CD8-positive, alpha-beta memory T cell (primary cell): ENCODE measurements at regions not wholly inside any gene's neighbourhood (a gene's known extent, or its start where the extent isn't known, plus 50 kb on each side); places are given as distances from the start of the nearest gene placed in this dataset.

Experiments used
- CTCF ChIA-PET: fragments of 350-600 bp; sonication (Branson Sonifier 250); formaldehyde crosslinking; loops from one replicate; lab custom pipeline; 2021; ENCODE audit warnings: antibody characterized with exemption; lab: Charles Lee
- POLR2A ChIA-PET: fragments of 350-600 bp; sonication (Branson Sonifier 250); formaldehyde crosslinking; loops from one replicate; lab custom pipeline; 2021; ENCODE audit warnings: antibody characterized with exemption; lab: Charles Lee
- DNase-seq, 5 donors: peaks; one replicate each; pipeline versions ENCODE4 v3.0.0 to v3.0.0-alpha.2; 2020 to 2022; ENCODE audit warnings: mixed read lengths in 1 of 5
- H3K27ac ChIP-seq: one replicate; pipeline ENCODE4 v1.7.0; 2013; ENCODE audit warnings: low read depth, mild to moderate bottlenecking, low read length, moderate library complexity
- H3K27me3 ChIP-seq: 2 replicates; pipeline ENCODE4 v1.7.0; 2013; ENCODE audit warnings: low read length, mild to moderate bottlenecking; ENCODE audit not compliant: insufficient read depth, poor library complexity, severe bottlenecking
- H3K36me3 ChIP-seq: 2 replicates; pipeline ENCODE4 v1.7.0; 2013; ENCODE audit warnings: mild to moderate bottlenecking, low read length, moderate library complexity; ENCODE audit not compliant: insufficient read depth
- H3K4me1 ChIP-seq: 2 replicates; pipeline ENCODE4 v1.7.0; 2013; ENCODE audit warnings: mild to moderate bottlenecking, low read length, moderate library complexity; ENCODE audit not compliant: insufficient read depth
- H3K4me3 ChIP-seq: 2 replicates; pipeline ENCODE4 v1.7.0; 2013; ENCODE audit warnings: mild to moderate bottlenecking, low read length
- H3K9me3 ChIP-seq: 2 replicates; pipeline ENCODE4 v1.7.0; 2013; ENCODE audit warnings: mild to moderate bottlenecking, low read length
- H3K27ac Mint-ChIP-seq, 8 donors: one replicate each; pipeline ENCODE4 v1.8.0; 2020 to 2021; ENCODE audit warnings: mixed read lengths in 8 of 8, mild to moderate bottlenecking in 6 of 8, inconsistent platforms in 3 of 8, moderate library complexity in 3 of 8
- H3K27me3 Mint-ChIP-seq, 2 donors: one replicate each; pipeline ENCODE4 v1.8.0; 2020 to 2021; ENCODE audit warnings: mixed read lengths in 2 of 2, mild to moderate bottlenecking in 1 of 2, moderate library complexity in 1 of 2
- H3K36me3 Mint-ChIP-seq, 3 donors: one replicate each; pipeline ENCODE4 v1.8.0; 2020 to 2021; ENCODE audit warnings: mixed read lengths in 3 of 3, inconsistent platforms in 1 of 3, mild to moderate bottlenecking in 1 of 3
- H3K4me1 Mint-ChIP-seq, 3 donors: one replicate each; pipeline ENCODE4 v1.8.0; 2020 to 2021; ENCODE audit warnings: mixed read lengths in 3 of 3, inconsistent platforms in 1 of 3, mild to moderate bottlenecking in 1 of 3
- H3K4me3 Mint-ChIP-seq, 7 donors: one replicate each; pipeline ENCODE4 v1.8.0; 2020 to 2021; ENCODE audit warnings: mixed read lengths in 7 of 7, mild to moderate bottlenecking in 6 of 7, moderate library complexity in 4 of 7, inconsistent platforms in 2 of 7
- H3K9me3 Mint-ChIP-seq, 5 donors: one replicate each; pipeline ENCODE4 v1.8.0; 2020 to 2022; ENCODE audit warnings: mixed read lengths in 5 of 5, mild to moderate bottlenecking in 3 of 5, moderate library complexity in 2 of 5, inconsistent platforms in 1 of 5

DNA sequence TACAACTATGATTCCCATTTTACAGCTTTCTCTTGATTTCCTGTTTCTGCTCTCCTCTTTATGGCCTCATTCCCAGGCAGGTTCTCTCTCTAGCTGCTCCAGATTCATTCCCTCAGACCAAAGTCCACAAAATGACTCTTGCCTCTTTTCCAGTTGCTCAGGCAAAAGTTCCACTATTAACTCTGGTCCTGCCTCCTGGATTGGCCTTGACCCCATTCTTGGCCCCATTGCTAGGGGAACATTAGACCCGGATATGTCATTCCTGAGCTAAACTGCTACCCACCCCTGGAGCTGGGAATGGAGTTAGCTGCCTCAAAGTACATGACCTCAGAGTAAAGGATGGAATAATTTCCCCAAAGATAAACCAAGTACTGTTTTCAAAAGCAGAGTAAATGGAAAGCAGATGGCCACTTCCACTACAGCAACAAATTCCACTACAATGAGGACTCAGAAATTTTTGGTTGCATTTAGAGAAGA lies 73.0 kb upstream of the GAP43 start:
- H3K27ac Mint-ChIP-seq, result no peak overlapping the region
- H3K27me3 Mint-ChIP-seq, result peaks cover 8 to 30% of the 10 kb centered on the region in 2 donors
- H3K4me3 Mint-ChIP-seq, result no peak overlapping the region
- H3K4me1 ChIP-seq, result no peaks in the 10 kb centered on the region
- H3K9me3 ChIP-seq, result no peaks in the 10 kb centered on the region
- H3K4me3 ChIP-seq, result no peak overlapping the region
- no peaks in the 10 kb centered on the region for H3K27me3 ChIP-seq
- no peaks in the 10 kb centered on the region for H3K9me3 Mint-ChIP-seq
- H3K36me3 ChIP-seq, result no peaks in the 10 kb centered on the region
- H3K4me1 Mint-ChIP-seq, result no peaks in the 10 kb centered on the region
- POLR2A ChIA-PET, result no interaction called here
- CTCF ChIA-PET, result no interaction called here
- no peaks in the 10 kb centered on the region for H3K36me3 Mint-ChIP-seq
- H3K27ac ChIP-seq, result no peak overlapping the region
- no peak for DNase-seq

DNA sequence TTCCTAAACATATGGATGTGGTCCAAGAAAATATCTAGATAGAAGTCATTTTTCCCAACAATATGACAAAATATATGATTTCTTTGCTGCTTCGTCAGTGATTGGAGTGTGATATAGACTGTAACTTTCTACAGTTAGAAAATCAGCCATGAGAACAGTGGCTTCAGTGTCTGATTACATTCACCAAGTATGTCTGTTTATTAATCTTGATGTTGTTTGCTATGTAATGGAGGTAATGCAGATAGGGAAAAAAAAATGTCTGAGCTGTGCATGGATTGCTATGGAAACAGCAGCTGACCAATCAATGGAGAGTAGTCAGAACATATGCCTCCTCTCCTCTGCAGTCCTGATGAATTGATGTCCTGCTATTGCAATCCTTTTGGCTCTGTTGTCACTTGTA lies 72.3 kb upstream of the GAP43 start:
- CTCF ChIA-PET, result no interaction called here
- H3K9me3 Mint-ChIP-seq, result no peaks in the 10 kb centered on the region
- Histone ChIP-seq H3K9me3 (no peaks in the 10 kb centered on the region), H3K4me1 (no peaks in the 10 kb centered on the region), H3K36me3 (no peaks in the 10 kb centered on the region), H3K27ac (no peak overlapping the region), H3K27me3 (no peaks in the 10 kb centered on the region), H3K4me3 (no peak overlapping the region)
- no peaks in the 10 kb centered on the region for H3K4me1 Mint-ChIP-seq
- no peak overlapping the region for H3K4me3 Mint-ChIP-seq
- DNase-seq, result no peak
- POLR2A ChIA-PET, result no interaction called here
- H3K27me3 Mint-ChIP-seq, result peaks cover 11 to 32% of the 10 kb centered on the region in 2 donors
- H3K36me3 Mint-ChIP-seq, result no peaks in the 10 kb centered on the region
- H3K27ac Mint-ChIP-seq, result no peak overlapping the region

GRCh38 chr3:115552007-115552406 lies 71.3 kb upstream of the GAP43 start:
- Mint-ChIP-seq H3K4me1 (no peaks in the 10 kb centered on the region), H3K9me3 (no peaks in the 10 kb centered on the region)

DNA sequence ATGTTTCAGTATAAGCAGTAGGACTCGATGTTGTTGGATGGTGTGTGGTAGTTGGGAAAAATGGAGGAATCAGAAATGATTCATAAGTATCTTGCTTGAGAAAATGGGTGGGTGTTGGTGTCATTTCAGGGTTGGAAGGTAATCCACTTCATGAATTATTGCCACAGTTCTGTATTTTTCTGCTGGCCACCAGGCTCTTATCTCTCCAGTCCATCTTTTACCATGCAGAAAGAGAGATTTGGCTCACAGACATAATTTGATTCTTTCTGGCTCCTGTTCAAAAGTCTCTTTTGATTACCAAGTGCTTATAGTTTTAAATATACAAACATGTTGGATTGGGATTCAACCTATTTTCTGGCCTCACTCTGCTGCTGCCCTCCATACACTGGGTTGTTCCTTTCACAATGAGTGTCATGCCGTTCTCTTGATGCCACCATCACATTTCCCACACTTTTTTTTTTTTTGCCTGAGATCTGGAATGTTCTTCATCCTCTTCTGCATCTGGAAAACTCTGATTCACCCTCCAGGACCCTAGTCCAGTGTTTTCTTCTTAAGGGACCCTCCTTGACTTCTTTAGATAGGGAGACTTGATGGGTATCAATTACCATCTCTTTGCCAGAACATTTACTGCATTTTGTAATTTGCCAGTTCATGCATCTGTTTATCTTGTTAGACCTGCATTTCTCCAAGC lies 69.4 kb upstream of the GAP43 start:
- no peaks in the 10 kb centered on the region for H3K36me3 Mint-ChIP-seq
- H3K27me3 Mint-ChIP-seq, result peaks cover 9 to 29% of the 10 kb centered on the region in 2 donors
- no peaks in the 10 kb centered on the region for H3K4me1 Mint-ChIP-seq
- no peaks in the 10 kb centered on the region for H3K4me1 ChIP-seq
- H3K27ac Mint-ChIP-seq, result no peak overlapping the region
- H3K4me3 Mint-ChIP-seq, result no peak overlapping the region
- ChIA-PET POLR2A (no interaction called here), CTCF (no interaction called here)
- H3K27ac ChIP-seq, result no peak overlapping the region
- no peaks in the 10 kb centered on the region for H3K36me3 ChIP-seq
- no peaks in the 10 kb centered on the region for H3K27me3 ChIP-seq
- H3K9me3 ChIP-seq, result no peaks in the 10 kb centered on the region
- no peak for DNase-seq
- no peak overlapping the region for H3K4me3 ChIP-seq
- no peaks in the 10 kb centered on the region for H3K9me3 Mint-ChIP-seq

More at GRCh38 chr3:115552007-115552406, 71.3 kb upstream of the GAP43 start:
- Histone ChIP-seq H3K27ac (no peak overlapping the region), H3K4me1 (no peaks in the 10 kb centered on the region), H3K36me3 (no peaks in the 10 kb centered on the region), H3K27me3 (no peaks in the 10 kb centered on the region), H3K9me3 (no peaks in the 10 kb centered on the region), H3K4me3 (no peak overlapping the region)
- Mint-ChIP-seq H3K27me3 (peaks cover 9 to 29% of the 10 kb centered on the region in 2 donors), H3K4me3 (no peak overlapping the region), H3K27ac (no peak overlapping the region), H3K36me3 (no peaks in the 10 kb centered on the region)
- CTCF ChIA-PET, result no interaction called here
- POLR2A ChIA-PET, result no interaction called here
- no peak for DNase-seq

- Histone ChIP-seq H3K4me3 (no peak overlapping the region), H3K4me1 (no peaks in the 10 kb centered on the region), H3K27me3 (no peaks in the 10 kb centered on the region), H3K9me3 (no peaks in the 10 kb centered on the region), H3K36me3 (no peaks in the 10 kb centered on the region), H3K27ac (no peak overlapping the region)
- no peaks in the 10 kb centered on the region for H3K9me3 Mint-ChIP-seq
- H3K27me3 Mint-ChIP-seq, result peaks cover 9 to 30% of the 10 kb centered on the region in 2 donors
- CTCF ChIA-PET, result no interaction called here
- H3K36me3 Mint-ChIP-seq, result no peaks in the 10 kb centered on the region
- no peaks in the 10 kb centered on the region for H3K4me1 Mint-ChIP-seq
- no peak for DNase-seq
- POLR2A ChIA-PET, result no interaction called here
- H3K4me3 Mint-ChIP-seq, result no peak overlapping the region
- H3K27ac Mint-ChIP-seq, result no peak overlapping the region
Measured at GRCh38 chr3:115554487-115554807, 68.9 kb upstream of the GAP43 start.

DNA sequence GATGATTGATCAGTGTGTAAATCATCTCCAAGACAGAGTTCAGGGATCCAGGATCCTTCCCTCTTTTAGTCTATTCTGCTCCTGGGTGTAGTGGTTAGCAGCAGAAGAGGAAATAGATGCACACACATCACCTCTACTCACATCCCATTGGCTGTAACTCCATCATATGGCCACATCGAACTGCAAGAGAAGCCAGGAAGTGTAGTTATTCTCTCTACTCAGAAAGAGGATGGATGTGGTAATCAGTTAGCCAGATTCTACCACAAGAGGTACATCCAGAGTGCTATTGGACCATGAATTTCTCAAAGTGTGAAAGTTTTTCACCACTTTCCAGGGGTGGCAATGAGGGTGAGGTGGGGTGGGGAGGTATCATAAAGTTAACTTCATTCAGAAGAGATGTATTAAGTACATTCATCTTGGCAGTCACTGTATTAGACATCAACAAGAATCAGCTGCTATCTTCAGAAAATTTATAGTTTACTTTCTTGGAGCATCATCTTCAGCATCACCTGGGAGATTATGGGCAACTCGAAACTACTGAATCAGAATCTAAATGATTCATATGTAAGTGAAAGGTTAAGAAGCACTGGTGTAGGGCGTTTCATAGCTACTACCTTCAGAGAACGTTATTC lies 60.6 kb upstream of the GAP43 start:
- Histone ChIP-seq H3K9me3 (no peaks in the 10 kb centered on the region), H3K36me3 (no peaks in the 10 kb centered on the region), H3K4me1 (no peaks in the 10 kb centered on the region), H3K27me3 (no peaks in the 10 kb centered on the region), H3K4me3 (no peak overlapping the region), H3K27ac (no peak overlapping the region)
- H3K27ac Mint-ChIP-seq, result no peak overlapping the region
- H3K9me3 Mint-ChIP-seq, result no peaks in the 10 kb centered on the region
- no peak for DNase-seq
- H3K4me3 Mint-ChIP-seq, result no peak overlapping the region
- POLR2A ChIA-PET, result no interaction called here
- peaks cover 0 to 7% (median 4%) of the 10 kb centered on the region in 3 donors for H3K4me1 Mint-ChIP-seq
- no peaks in the 10 kb centered on the region for H3K36me3 Mint-ChIP-seq
- H3K27me3 Mint-ChIP-seq, result peaks cover 6 to 24% of the 10 kb centered on the region in 2 donors
- CTCF ChIA-PET, result no interaction called here

DNA sequence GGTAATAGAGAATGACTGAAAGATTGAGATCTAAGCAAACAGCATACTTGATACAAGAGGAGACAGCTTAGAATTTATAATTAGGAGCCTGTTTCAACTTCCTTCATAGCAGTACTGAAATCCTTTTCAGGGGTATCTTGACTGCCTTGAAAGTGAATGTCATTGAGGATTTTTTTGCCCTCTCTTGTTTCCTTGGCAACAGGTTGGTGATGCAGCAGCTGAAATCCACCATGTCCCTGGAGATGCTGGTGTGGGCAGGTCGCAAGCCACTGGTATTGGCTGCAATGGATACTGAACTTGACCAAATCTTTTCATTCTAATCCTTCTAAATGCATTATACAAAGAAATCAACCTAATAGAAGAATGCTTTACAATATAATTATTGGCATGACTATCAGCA lies 59.3 kb upstream of the GAP43 start:
- H3K4me1 ChIP-seq, result no peaks in the 10 kb centered on the region
- Mint-ChIP-seq H3K4me1 (peaks cover 0 to 7% (median 4%) of the 10 kb centered on the region in 3 donors), H3K36me3 (no peaks in the 10 kb centered on the region), H3K9me3 (no peaks in the 10 kb centered on the region), H3K27ac (no peak overlapping the region), H3K4me3 (peak overlapping the region in 1 of 7 donors; percentile 24), H3K27me3 (peaks cover 6 to 24% of the 10 kb centered on the region in 2 donors)
- CTCF ChIA-PET, result no interaction called here
- H3K4me3 ChIP-seq, result no peak overlapping the region
- DNase-seq, result no peak
- no peaks in the 10 kb centered on the region for H3K9me3 ChIP-seq
- H3K27ac ChIP-seq, result no peak overlapping the region
- no peaks in the 10 kb centered on the region for H3K36me3 ChIP-seq
- POLR2A ChIA-PET, result no interaction called here
- H3K27me3 ChIP-seq, result no peaks in the 10 kb centered on the region

- Mint-ChIP-seq H3K36me3 (no peaks in the 10 kb centered on the region), H3K4me1 (no peaks in the 10 kb centered on the region), H3K27ac (no peak overlapping the region), H3K27me3 (peaks cover 1 to 21% of the 10 kb centered on the region in 2 donors), H3K9me3 (peaks cover 0 to 3% (median 0%) of the 10 kb centered on the region in 5 donors), H3K4me3 (no peak overlapping the region)
- Histone ChIP-seq H3K9me3 (no peaks in the 10 kb centered on the region), H3K4me3 (no peak overlapping the region), H3K36me3 (no peaks in the 10 kb centered on the region), H3K27me3 (no peaks in the 10 kb centered on the region), H3K27ac (no peak overlapping the region), H3K4me1 (no peaks in the 10 kb centered on the region)
- DNase-seq, result no peak
- ChIA-PET CTCF (no interaction called here), POLR2A (no interaction called here)
Measured at GRCh38 chr3:115571413-115571812, 51.9 kb upstream of the GAP43 start.
